Progenitor cell of endocrine pancreas (in vitro differentiated cells): ENCODE measurements at regions not wholly inside any gene's neighbourhood (a gene's known extent, or its start where the extent isn't known, plus 50 kb on each side); places are given as distances from the start of the nearest gene placed in this dataset.

Experiments used
- DNase-seq: peaks from one replicate; pipeline ENCODE4 v3.0.0; 2021; ENCODE audit warnings: low spot score; ENCODE audit not compliant: unreplicated experiment
- H3K27ac Mint-ChIP-seq: 2 replicates; pipeline ENCODE4 v1.8.0; 2021; ENCODE audit warnings: mild to moderate bottlenecking, moderate library complexity, mixed read lengths
- H3K27me3 Mint-ChIP-seq: 2 replicates; pipeline ENCODE4 v1.8.0; 2021; ENCODE audit warnings: mixed read lengths
- H3K36me3 Mint-ChIP-seq: 2 replicates; pipeline ENCODE4 v1.8.0; 2022; ENCODE audit warnings: mixed read lengths; ENCODE audit not compliant: insufficient read depth
- H3K4me1 Mint-ChIP-seq: 2 replicates; pipeline ENCODE4 v1.8.0; 2021; ENCODE audit warnings: low read depth, mixed read lengths
- H3K4me3 Mint-ChIP-seq: 2 replicates; pipeline ENCODE4 v1.8.0; 2021; ENCODE audit warnings: low read depth, mild to moderate bottlenecking, moderate library complexity, mixed read lengths
- H3K9me3 Mint-ChIP-seq: 2 replicates; pipeline ENCODE4 v1.8.0; 2021; ENCODE audit warnings: low read depth, mixed read lengths
- CTCF ChIP-seq: fragments of 200-600 bp; sonication (generic); IDR thresholded peaks from one replicate; pipeline ENCODE4 v1.5.0; 2021; ENCODE audit warnings: antibody characterized with exemption, mild to moderate bottlenecking; ENCODE audit not compliant: unreplicated experiment

GRCh38 chr9:126097679-126098078 is 228.9 kb upstream of the MVB12B start:
- no peak for DNase-seq
- Mint-ChIP-seq H3K27ac (no peak overlapping the region), H3K9me3 (peaks cover 3% of the 10 kb centered on the region), H3K4me3 (no peak overlapping the region), H3K27me3 (peaks cover 6% of the 10 kb centered on the region), H3K4me1 (no peaks in the 10 kb centered on the region), H3K36me3 (no peaks in the 10 kb centered on the region)
- no peak for TF ChIP-seq CTCF

GRCh38 chr9:126106404-126106803 is 220.2 kb upstream of the MVB12B start:
- no peak for DNase-seq
- H3K27ac Mint-ChIP-seq: no peak overlapping the region
- no peaks in the 10 kb centered on the region for H3K9me3 Mint-ChIP-seq
- no peaks in the 10 kb centered on the region for H3K36me3 Mint-ChIP-seq
- H3K4me1 Mint-ChIP-seq: no peaks in the 10 kb centered on the region
- H3K27me3 Mint-ChIP-seq: peaks cover 40% of the 10 kb centered on the region
- no peak overlapping the region for H3K4me3 Mint-ChIP-seq
- TF ChIP-seq CTCF: no peak

- Mint-ChIP-seq H3K4me1 (no peaks in the 10 kb centered on the region), H3K36me3 (no peaks in the 10 kb centered on the region), H3K27me3 (peaks cover 48% of the 10 kb centered on the region), H3K27ac (no peak overlapping the region), H3K4me3 (no peak overlapping the region), H3K9me3 (no peaks in the 10 kb centered on the region)
- no peak for TF ChIP-seq CTCF
- DNase-seq: no peak
These were observed 218.9 kb upstream of the MVB12B start for GRCh38 chr9:126107693-126108092.

- no peaks in the 10 kb centered on the region for H3K36me3 Mint-ChIP-seq
- no peak overlapping the region for H3K4me3 Mint-ChIP-seq
- peaks cover 51% of the 10 kb centered on the region for H3K27me3 Mint-ChIP-seq
- no peaks in the 10 kb centered on the region for H3K9me3 Mint-ChIP-seq
- H3K4me1 Mint-ChIP-seq: no peaks in the 10 kb centered on the region
- DNase-seq: peak; percentile 29
- no peak overlapping the region for H3K27ac Mint-ChIP-seq
- TF ChIP-seq CTCF: no peak
These were observed 218.4 kb upstream of the MVB12B start for GRCh38 chr9:126108240-126108639.

GRCh38 chr9:126109575-126109974 is 217.1 kb upstream of the MVB12B start:
- no peaks in the 10 kb centered on the region for H3K36me3 Mint-ChIP-seq
- H3K9me3 Mint-ChIP-seq: no peaks in the 10 kb centered on the region
- H3K27ac Mint-ChIP-seq: no peak overlapping the region
- no peak for DNase-seq
- no peaks in the 10 kb centered on the region for H3K4me1 Mint-ChIP-seq
- TF ChIP-seq CTCF: no peak
- H3K27me3 Mint-ChIP-seq: peaks cover 59% of the 10 kb centered on the region
- H3K4me3 Mint-ChIP-seq: no peak overlapping the region
